GM10266 (cell line): ENCODE measurements at regions not wholly inside any gene's neighbourhood (a gene's known extent, or its start where the extent isn't known, plus 50 kb on each side); places are given as distances from the start of the nearest gene placed in this dataset.

ENCODE experiments used
- DNase-seq: peaks from one replicate; pipeline ENCODE4 v3.0.0; 2012; ENCODE audit errors: extremely low spot score
- TF ChIP-seq, protein P1 (sequence below): IDR thresholded peaks from 2 replicates; pipeline ENCODE4 v1.5.1; 2012; ENCODE audit warnings: mild to moderate bottlenecking, low read depth; ENCODE audit not compliant: control insufficient read depth, insufficient read depth; ENCODE audit errors: missing control alignments

DNA sequence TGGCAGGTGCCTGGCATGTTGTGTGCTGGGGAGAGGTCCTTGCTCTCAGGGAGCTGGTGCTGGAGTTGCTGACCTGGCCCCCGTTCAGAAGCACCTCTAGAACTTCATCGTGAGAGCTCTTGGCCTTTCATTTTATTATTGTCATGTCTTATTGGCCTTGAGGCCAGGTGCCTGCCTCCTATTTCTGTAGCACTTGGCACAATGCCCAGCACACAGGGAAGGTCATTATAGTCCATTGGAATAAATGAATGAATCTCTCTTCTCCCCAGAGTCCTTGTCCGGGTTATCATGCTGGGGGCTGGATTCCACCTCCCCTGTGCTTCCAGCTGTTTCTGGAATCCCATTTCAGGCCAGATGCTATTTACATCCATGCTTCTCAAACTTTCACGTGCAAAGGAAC lies 169.2 kb downstream of the HAPSTR1 start:
- TF ChIP-seq, protein P1, sequence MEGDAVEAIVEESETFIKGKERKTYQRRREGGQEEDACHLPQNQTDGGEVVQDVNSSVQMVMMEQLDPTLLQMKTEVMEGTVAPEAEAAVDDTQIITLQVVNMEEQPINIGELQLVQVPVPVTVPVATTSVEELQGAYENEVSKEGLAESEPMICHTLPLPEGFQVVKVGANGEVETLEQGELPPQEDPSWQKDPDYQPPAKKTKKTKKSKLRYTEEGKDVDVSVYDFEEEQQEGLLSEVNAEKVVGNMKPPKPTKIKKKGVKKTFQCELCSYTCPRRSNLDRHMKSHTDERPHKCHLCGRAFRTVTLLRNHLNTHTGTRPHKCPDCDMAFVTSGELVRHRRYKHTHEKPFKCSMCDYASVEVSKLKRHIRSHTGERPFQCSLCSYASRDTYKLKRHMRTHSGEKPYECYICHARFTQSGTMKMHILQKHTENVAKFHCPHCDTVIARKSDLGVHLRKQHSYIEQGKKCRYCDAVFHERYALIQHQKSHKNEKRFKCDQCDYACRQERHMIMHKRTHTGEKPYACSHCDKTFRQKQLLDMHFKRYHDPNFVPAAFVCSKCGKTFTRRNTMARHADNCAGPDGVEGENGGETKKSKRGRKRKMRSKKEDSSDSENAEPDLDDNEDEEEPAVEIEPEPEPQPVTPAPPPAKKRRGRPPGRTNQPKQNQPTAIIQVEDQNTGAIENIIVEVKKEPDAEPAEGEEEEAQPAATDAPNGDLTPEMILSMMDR: no peak
- DNase-seq: no peak

- DNase-seq: no peak
- TF ChIP-seq, protein P1: no peak
Observed at GRCh38 chr16:9261376-9261775, 169.9 kb downstream of the HAPSTR1 start.

DNA sequence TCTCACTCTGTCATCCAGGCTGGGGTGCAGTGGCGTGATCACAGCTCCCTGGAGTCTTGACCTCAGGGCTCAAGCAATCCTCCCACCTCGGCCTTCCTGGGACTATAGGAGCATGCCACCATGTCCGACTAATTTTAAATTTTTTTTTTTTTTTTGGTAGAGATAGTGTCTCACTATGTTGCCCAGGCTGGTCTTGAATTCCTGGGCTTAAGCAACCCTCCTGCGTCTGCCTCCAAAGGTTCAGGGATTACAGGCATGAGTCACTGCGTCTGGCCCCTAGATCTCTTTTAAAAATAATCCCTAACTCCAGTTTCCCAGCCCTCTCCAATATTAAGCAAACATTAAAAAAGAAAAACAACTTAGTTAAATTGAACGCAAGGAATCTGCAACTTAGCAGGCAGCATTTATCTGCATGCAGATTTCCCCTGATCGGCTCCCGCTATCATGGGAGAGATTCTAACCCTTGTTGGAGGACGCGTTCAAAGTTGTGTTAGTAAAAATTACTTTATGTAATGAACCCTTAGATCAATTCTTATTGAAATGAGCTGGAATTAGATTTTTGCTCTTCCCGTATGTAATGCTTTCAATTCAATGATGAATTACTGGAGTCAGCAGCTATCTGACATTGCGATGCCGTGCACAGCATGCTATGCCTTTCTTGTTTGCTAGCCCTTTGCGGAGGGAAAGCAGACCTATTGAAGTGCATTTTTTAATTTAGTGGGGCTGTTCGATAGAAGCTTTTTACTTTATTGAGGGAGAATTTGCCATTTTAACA lies 171.7 kb downstream of the HAPSTR1 start:
- DNase-seq: no peak
- TF ChIP-seq, protein P1: no peak

DNA sequence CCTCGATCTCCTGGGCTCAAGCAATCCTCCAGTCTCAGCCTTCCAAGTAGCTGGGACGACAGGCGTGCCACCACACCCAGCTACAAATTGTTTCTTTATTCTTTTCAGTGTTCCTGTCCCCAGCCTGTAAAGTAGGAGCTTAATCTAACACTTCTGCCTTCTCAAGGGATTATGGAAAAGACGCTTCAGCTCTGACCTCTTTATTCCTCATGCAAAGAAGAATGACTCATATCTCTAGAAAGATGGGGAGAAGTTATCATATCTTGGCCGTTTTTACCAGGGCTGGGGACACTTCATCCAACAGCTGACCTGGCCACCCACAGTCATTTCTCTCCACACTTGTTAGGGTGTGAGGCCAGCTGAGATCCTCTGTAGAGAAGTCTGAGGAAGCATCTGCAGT lies 172.6 kb downstream of the HAPSTR1 start:
- TF ChIP-seq, protein P1: no peak
- no peak for DNase-seq

- TF ChIP-seq, protein P1: no peak
- no peak for DNase-seq
Observed at GRCh38 chr16:9268446-9268845, 177.0 kb downstream of the HAPSTR1 start.

- TF ChIP-seq, protein P1: no peak
- no peak for DNase-seq
Observed at GRCh38 chr16:9270424-9270823, 179.0 kb downstream of the HAPSTR1 start.

- TF ChIP-seq, protein P1: no peak
- no peak for DNase-seq
Observed at GRCh38 chr16:9270941-9271340, 179.5 kb downstream of the HAPSTR1 start.
